ENCODE measurements at regions not wholly inside any gene's neighbourhood (a gene's known extent, or its start where the extent isn't known, plus 50 kb on each side); places are given as distances from the start of the nearest gene placed in this dataset.
A peak's percentile ranks its signal among the peaks of the same experiment; 100 is the strongest.

DNA sequence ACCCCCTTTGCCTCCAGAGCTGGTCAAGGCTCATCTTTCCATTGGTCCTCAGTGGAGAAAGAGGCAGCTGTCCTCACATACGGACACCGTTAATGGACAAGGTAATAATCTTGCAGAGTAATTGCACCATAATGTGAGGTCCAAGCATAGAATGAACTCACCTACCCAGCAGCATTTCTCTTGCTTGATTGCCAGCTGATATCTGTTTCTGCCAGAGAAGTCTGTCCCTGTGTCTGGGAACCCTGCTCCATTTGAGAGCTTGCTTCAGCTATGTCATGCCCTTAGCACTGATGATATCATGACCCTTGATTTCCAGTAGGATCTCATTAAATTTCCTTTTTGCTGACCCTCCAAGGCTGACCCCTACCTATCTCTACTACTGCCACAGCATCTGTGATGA is 154.6 kb downstream of the PIK3R1 start:
- no peak for ATAC-seq (replicated peaks in 1 of 2)
- DNase-seq, result no peak
- Mint-ChIP-seq H3K36me3 (ENCODE audit: insufficient read depth in 2 of 2) (peaks cover 0 to 2% of the 10 kb centered on the region in 2 donors), H3K27me3 (ENCODE audit: low read depth) (peaks cover 4% of the 10 kb centered on the region), H3K4me1 (ENCODE audit: low read depth) (peaks cover 37% of the 10 kb centered on the region), H3K4me3 (peak overlapping the region; percentile 58 to 79), H3K9me3 (peaks cover 0 to 2% of the 10 kb centered on the region in 2 donors), H3K27ac (no peak overlapping the region)

DNA sequence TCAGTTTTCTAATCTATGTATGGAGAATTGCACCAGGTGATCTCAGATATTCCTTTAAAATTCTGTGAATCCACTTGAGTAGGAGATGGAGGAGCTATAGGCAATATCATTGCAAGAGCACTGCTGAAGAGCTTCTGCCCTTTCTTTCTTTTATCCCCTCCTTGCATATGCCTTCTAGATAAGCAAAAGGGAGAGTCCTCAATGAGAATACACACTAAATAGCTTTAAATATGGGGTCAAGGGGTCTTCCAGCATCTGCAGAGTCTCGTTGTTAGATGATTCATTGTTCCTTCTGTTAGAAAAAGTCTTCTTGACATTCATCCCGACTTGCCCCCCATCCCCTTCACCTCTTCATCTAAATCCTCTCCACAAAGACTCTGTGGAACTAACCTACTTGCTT is 156.1 kb downstream of the PIK3R1 start:
- Mint-ChIP-seq H3K27me3 (ENCODE audit: low read depth) (peaks cover 11% of the 10 kb centered on the region), H3K9me3 (peaks cover 0 to 2% of the 10 kb centered on the region in 2 donors), H3K36me3 (ENCODE audit: insufficient read depth in 2 of 2) (peaks cover 0 to 2% of the 10 kb centered on the region in 2 donors), H3K4me3 (no peak overlapping the region), H3K4me1 (ENCODE audit: low read depth) (peaks cover 37% of the 10 kb centered on the region), H3K27ac (no peak overlapping the region)
- no peak for ATAC-seq (replicated peaks in 1 of 2)
- no peak for DNase-seq

DNA sequence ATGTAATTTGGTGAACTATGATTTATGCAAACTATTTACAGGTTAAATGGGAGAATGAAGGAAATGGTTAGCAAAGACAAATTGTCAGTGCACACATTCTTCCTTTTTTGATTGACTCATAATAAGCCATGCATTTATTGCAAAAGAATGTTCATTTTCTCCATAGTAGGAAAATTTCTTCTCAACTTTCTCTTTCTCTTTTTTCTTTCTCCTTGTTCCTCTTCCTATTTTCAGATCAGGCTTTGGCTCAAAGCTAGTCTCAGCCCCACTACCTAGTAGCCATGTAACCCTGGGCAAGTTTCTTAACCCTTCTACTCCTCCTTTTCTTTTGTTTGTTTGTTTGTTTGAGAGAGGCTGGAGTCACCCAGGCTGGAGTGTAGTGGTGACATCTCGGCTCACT is 156.6 kb downstream of the PIK3R1 start:
- DNase-seq, result no peak
- Mint-ChIP-seq H3K27ac (no peak overlapping the region), H3K36me3 (ENCODE audit: insufficient read depth in 2 of 2) (peaks cover 0 to 2% of the 10 kb centered on the region in 2 donors), H3K4me3 (no peak overlapping the region), H3K4me1 (ENCODE audit: low read depth) (peaks cover 34% of the 10 kb centered on the region), H3K27me3 (ENCODE audit: low read depth) (peaks cover 11% of the 10 kb centered on the region), H3K9me3 (peaks cover 0 to 2% of the 10 kb centered on the region in 2 donors)
- ATAC-seq (replicated peaks in 1 of 2), result no peak

DNA sequence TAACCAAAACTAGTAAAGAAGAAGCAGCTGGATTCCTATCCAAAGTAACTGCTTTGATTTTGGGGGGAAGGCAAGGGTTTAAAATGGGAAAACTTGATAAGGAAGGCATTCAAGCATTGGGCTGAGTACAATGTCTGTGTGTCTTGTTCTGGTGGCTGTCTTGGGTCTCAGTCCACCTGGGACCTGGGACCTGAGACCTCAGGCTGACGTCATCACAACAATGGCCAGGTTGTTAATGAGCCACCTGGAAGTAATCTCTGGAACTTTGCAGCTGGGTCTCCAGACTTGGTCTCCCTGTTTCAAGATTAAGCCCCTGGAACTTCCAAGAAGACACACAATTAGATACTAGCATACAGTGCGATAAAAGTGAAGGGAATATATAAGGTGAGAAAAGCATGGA is 157.5 kb downstream of the PIK3R1 start:
- peaks cover 30% of the 10 kb centered on the region for H3K4me1 Mint-ChIP-seq (ENCODE audit: low read depth)
- H3K9me3 Mint-ChIP-seq, result peaks cover 0 to 2% of the 10 kb centered on the region in 2 donors
- peaks cover 11% of the 10 kb centered on the region for H3K27me3 Mint-ChIP-seq (ENCODE audit: low read depth)
- no peak overlapping the region for H3K4me3 Mint-ChIP-seq
- DNase-seq, result no peak
- H3K27ac Mint-ChIP-seq, result no peak overlapping the region
- H3K36me3 Mint-ChIP-seq (ENCODE audit: insufficient read depth in 2 of 2), result peaks cover 0 to 2% of the 10 kb centered on the region in 2 donors
- no peak for ATAC-seq (replicated peaks in 1 of 2)

DNA sequence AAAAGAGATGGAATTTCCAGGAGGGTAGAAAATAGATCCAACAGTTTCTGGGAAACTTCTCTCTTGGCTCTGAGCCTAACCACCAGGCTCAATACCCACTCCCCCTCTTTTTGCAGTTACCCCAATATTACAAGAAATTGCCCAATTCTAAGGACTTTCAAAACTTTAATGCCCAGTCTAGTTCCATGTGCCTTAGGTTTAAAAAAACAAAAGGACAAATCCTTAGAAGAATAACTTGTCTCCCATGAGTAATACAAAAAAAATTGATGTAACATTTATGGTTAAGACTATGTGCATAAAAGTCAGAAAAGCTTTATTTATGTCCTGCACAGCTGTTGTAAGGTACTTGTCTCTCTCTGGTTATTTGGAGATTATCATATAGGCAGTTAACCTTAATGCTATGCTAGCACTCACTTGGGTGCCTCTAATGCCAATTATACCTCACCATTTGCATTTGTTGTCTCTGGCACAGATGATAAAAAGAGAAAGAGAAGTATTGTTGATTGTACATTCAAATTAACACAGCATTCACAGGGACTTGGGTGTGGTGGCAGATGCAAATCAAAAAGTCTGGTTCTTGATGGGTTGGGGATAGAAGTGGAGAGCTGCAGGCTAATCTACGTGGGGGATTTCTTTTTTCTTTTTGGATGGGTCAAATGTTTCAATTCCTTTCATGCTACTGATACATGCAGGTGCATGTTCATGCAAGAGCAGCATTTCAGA is 159.4 kb downstream of the PIK3R1 start:
- Mint-ChIP-seq H3K27me3 (ENCODE audit: low read depth) (peaks cover 11% of the 10 kb centered on the region), H3K36me3 (ENCODE audit: insufficient read depth in 2 of 2) (peaks cover 0 to 2% of the 10 kb centered on the region in 2 donors), H3K9me3 (peaks cover 0 to 2% of the 10 kb centered on the region in 2 donors), H3K27ac (no peak overlapping the region), H3K4me1 (ENCODE audit: low read depth) (peaks cover 20% of the 10 kb centered on the region), H3K4me3 (no peak overlapping the region)
- DNase-seq, result no peak
- ATAC-seq (replicated peaks in 1 of 2), result no peak

DNA sequence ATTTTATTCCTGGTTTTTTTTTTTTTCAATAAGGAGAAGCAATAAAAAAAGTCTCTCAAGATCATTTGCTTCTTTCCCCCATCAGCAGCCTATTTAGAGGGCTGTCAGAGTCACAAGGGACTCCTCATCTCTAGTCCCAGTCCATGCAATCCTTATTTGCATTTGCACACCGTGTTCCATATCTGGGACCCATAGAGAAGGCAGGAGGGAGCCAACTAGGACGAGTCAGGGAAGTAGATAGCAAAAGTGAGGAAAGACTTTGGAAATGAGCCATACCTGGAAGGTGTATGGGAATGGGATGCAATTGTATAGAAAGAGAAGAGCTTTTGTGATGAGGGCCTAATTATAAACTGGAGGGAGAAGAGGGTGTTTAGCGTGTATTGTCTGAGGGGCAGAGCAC is 160.0 kb downstream of the PIK3R1 start:
- H3K9me3 Mint-ChIP-seq, result peaks cover 0 to 2% of the 10 kb centered on the region in 2 donors
- peaks cover 11% of the 10 kb centered on the region for H3K27me3 Mint-ChIP-seq (ENCODE audit: low read depth)
- H3K4me1 Mint-ChIP-seq (ENCODE audit: low read depth), result peaks cover 20% of the 10 kb centered on the region
- no peak overlapping the region for H3K27ac Mint-ChIP-seq
- ATAC-seq (replicated peaks in 1 of 2), result no peak
- peaks cover 0 to 2% of the 10 kb centered on the region in 2 donors for H3K36me3 Mint-ChIP-seq (ENCODE audit: insufficient read depth in 2 of 2)
- no peak for DNase-seq
- no peak overlapping the region for H3K4me3 Mint-ChIP-seq

DNA sequence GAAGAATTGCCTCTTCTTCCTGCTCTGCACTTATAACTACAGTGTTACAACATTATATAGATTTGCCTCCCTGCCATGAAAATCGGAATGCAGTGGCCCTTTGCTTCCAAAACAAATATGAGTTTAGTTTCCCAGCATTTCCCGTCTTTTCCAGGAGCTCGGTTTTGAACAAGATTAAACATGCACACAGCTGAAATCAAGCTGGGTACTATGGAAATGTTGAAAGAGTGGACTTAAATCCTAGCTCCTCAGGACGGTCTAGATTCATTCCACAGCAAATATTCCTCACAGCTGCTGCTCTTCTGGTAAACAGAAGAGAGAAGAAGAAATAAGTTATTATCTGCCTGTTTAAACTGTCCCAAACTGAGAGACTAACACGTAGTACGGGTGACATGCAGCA is 161.4 kb downstream of the PIK3R1 start:
- Mint-ChIP-seq H3K27ac (no peak overlapping the region), H3K36me3 (ENCODE audit: insufficient read depth in 2 of 2) (peaks cover 0 to 2% of the 10 kb centered on the region in 2 donors), H3K4me3 (no peak overlapping the region), H3K9me3 (peaks cover 0 to 2% of the 10 kb centered on the region in 2 donors), H3K4me1 (ENCODE audit: low read depth) (peaks cover 31% of the 10 kb centered on the region), H3K27me3 (ENCODE audit: low read depth) (peaks cover 11% of the 10 kb centered on the region)
- DNase-seq (no peak), ATAC-seq (replicated peaks in 1 of 2) (no peak)

DNA sequence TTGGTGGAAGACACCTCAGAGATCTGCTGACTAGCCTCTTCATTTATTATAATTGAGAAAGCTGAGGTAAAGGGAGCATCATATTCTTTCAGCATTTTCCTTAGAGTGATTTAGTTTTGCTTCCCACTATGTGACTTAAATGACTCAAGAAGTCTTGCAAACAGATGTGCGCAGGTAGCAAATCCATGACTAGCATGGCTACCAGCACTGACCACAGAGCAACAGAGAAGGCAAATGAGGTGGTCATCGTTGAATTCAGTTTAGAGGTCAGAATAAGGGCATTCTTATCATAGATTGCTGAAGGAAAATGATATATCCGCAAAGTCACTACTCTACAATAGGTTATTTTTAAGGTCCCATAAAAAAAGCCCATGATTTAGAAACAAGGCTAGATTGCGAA is 162.2 kb downstream of the PIK3R1 start:
- ATAC-seq (replicated peaks in 1 of 2) (peak; percentile 10 to 23), DNase-seq (no peak)
- Mint-ChIP-seq H3K4me3 (no peak overlapping the region), H3K36me3 (ENCODE audit: insufficient read depth in 2 of 2) (peaks cover 2 to 5% of the 10 kb centered on the region in 2 donors), H3K4me1 (ENCODE audit: low read depth) (peaks cover 39% of the 10 kb centered on the region), H3K27me3 (ENCODE audit: low read depth) (peaks cover 11% of the 10 kb centered on the region), H3K27ac (no peak overlapping the region), H3K9me3 (peaks cover 4 to 5% of the 10 kb centered on the region in 2 donors)

DNA sequence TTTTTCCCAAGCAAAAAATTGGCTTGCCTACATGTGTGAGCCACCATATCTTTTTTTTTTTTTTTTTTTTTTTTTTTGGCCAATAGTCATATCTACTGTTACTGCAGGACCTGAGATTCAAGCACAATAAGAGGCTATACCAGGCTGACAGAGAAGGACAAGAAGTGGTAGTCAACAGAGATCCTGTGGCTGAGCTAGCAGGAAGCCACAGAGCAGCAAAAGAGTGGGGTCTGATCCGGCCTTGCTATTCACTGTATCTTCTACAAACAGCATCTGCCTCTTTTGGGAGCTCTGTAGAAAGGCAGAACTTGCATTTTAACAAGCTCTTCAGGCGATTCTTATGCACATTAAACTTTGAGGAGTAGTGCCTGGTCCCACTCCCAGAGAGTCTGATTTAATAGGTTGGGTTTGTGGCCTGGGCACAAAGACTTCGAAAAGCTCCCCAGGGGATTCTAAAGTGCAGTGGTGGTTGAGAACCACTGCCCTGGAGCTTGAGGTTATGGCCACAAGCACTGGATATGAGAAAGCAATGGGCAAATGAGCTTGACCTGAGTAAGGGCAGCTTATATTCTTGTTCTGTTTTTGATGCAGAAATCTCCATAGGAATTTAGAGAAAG is 162.8 kb downstream of the PIK3R1 start:
- peaks cover 4 to 6% of the 10 kb centered on the region in 2 donors for H3K9me3 Mint-ChIP-seq
- peaks cover 4 to 6% of the 10 kb centered on the region in 2 donors for H3K36me3 Mint-ChIP-seq (ENCODE audit: insufficient read depth in 2 of 2)
- H3K27ac Mint-ChIP-seq, result peak overlapping the region; percentile 22
- peak in 1 of 2 donors; percentile 14 for DNase-seq
- H3K4me3 Mint-ChIP-seq, result no peak overlapping the region
- peaks cover 11% of the 10 kb centered on the region for H3K27me3 Mint-ChIP-seq (ENCODE audit: low read depth)
- H3K4me1 Mint-ChIP-seq (ENCODE audit: low read depth), result peaks cover 45% of the 10 kb centered on the region
- peak; percentile 62 to 75 for ATAC-seq (replicated peaks in 1 of 2)

DNA sequence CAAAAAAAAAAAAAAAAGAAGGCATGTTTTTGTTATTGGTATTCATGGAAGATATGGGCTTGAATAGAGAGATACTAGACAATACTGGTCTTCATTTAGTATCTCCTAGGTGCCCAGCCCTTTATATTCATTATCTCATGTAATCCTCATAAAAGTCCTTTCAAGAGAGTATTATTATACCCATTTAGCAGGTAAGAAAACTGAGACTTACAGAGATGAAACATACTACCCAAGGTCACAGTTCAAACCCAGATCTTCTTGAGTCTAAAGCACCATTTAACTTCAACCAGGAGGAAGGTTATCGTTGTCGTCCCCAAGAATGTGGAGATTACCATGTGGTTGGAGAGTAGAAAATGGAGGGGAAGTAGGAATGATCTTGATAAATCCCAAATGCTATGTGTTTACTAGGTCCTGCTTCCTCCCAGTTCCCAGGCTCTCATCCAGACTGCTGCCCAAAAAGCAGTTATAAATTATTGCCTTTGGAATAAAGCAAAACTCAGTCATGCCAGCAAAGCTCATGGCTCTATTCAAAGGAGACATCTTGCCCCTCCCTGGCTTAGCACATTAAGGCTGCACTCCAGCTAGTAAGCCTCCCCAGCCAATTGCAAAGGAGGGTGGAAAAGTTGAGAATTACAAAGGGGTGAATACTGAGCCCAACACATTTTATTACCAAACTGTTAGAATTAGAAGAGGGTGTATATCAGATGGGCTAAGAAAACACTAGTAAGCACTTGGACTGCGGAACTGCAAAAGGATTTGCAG is 163.9 kb downstream of the PIK3R1 start:
- no peak overlapping the region for H3K4me3 Mint-ChIP-seq
- peaks cover 11% of the 10 kb centered on the region for H3K27me3 Mint-ChIP-seq (ENCODE audit: low read depth)
- H3K27ac Mint-ChIP-seq, result no peak overlapping the region
- H3K4me1 Mint-ChIP-seq (ENCODE audit: low read depth), result peaks cover 56% of the 10 kb centered on the region
- DNase-seq (no peak), ATAC-seq (replicated peaks in 1 of 2) (no peak)
- H3K9me3 Mint-ChIP-seq, result peaks cover 4 to 6% of the 10 kb centered on the region in 2 donors
- H3K36me3 Mint-ChIP-seq (ENCODE audit: insufficient read depth in 2 of 2), result peaks cover 4 to 6% of the 10 kb centered on the region in 2 donors

DNA sequence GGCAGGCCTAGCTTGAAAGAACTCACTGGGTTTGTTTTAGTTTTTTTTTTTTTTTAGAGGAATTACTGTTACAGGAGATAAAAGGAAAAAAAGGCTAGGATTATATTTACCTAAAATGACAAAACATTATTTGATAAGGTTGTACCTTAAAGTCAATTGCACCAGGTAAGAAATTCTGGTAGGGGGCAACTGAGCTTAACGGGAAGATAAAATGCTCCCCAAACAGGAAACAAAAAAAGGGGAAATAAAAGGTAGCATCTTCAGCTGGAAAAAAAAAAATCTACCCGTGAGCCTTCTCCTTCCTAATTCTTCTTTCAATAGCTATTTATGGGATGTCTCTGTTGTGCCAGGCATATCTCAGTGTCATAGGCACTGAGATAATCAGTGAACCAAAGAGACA is 164.5 kb downstream of the PIK3R1 start:
- ATAC-seq (replicated peaks in 1 of 2), result no peak
- Mint-ChIP-seq H3K36me3 (ENCODE audit: insufficient read depth in 2 of 2) (peaks cover 4 to 6% of the 10 kb centered on the region in 2 donors), H3K4me1 (ENCODE audit: low read depth) (peaks cover 62% of the 10 kb centered on the region), H3K27ac (no peak overlapping the region), H3K4me3 (no peak overlapping the region), H3K9me3 (peaks cover 4 to 6% of the 10 kb centered on the region in 2 donors), H3K27me3 (ENCODE audit: low read depth) (peaks cover 8% of the 10 kb centered on the region)
- DNase-seq, result no peak

DNA sequence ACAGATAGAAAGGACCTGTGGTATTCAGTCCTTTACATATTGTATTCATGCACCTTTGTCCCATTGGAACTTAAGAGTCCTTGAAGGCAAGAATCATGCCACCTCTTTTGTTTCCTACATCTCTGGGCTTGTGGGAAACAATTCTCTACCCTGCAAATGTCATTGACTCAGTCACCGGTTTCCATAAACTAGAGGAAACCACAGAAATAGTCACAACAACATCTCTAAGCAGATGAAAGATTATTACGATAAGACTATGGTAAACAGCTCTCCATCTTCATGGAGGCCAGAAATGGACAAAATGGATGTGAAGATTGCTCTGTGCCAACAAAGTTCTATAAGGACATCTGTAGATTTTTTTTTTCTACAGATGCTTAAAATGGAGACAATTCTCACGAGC is 165.5 kb downstream of the PIK3R1 start:
- Mint-ChIP-seq H3K4me3 (peak overlapping the region in 1 of 2 donors; percentile 26), H3K36me3 (ENCODE audit: insufficient read depth in 2 of 2) (peaks cover 4 to 6% of the 10 kb centered on the region in 2 donors), H3K27me3 (ENCODE audit: low read depth) (no peaks in the 10 kb centered on the region), H3K9me3 (peaks cover 4 to 6% of the 10 kb centered on the region in 2 donors), H3K27ac (peak overlapping the region; percentile 1), H3K4me1 (ENCODE audit: low read depth) (peaks cover 67% of the 10 kb centered on the region)
- DNase-seq, result no peak
- peak; percentile 77 to 83 for ATAC-seq (replicated peaks in 1 of 2)

DNA sequence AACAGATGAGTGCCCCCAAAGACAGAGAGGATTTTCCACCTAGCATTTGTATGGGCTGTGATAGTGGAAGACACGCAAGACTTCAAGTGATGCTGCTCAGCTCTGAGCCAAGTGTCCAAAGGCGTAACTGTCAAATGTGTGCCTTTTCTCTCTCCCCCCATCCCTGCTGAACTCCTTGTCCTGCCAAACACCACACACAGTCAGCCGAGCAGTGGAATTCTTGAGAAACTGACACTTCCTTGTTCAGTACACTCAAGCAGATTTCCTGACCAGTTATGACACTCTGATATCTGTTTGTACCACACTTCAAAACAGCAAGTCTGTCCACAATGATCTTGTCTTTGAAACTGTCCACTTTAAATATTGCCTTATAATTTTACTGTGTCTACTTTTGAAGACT is 166.4 kb downstream of the PIK3R1 start:
- no peak for DNase-seq
- Mint-ChIP-seq H3K36me3 (ENCODE audit: insufficient read depth in 2 of 2) (peaks cover 4 to 6% of the 10 kb centered on the region in 2 donors), H3K27ac (peak overlapping the region; percentile 59), H3K4me3 (peak overlapping the region in 1 of 2 donors; percentile 35), H3K27me3 (ENCODE audit: low read depth) (peaks cover 5% of the 10 kb centered on the region), H3K4me1 (ENCODE audit: low read depth) (peaks cover 67% of the 10 kb centered on the region), H3K9me3 (peaks cover 4 to 6% of the 10 kb centered on the region in 2 donors)
- ATAC-seq (replicated peaks in 1 of 2), result no peak
